ENCODE measurements at regions not wholly inside any gene's neighbourhood (a gene's known extent, or its start where the extent isn't known, plus 50 kb on each side); places are given as distances from the start of the nearest gene placed in this dataset.

GRCh38 chr5:57664700-57665099 is 182.1 kb upstream of the ACTBL2 start:
- DNase-seq = no peak
- Mint-ChIP-seq H3K27ac (ENCODE audit: unreplicated experiment) (no peak overlapping the region), H3K4me3 (ENCODE audit: low read depth, unreplicated experiment) (no peak overlapping the region), H3K27me3 (ENCODE audit: unreplicated experiment) (no peaks in the 10 kb centered on the region), H3K9me3 (ENCODE audit: low read depth, unreplicated experiment) (no peaks in the 10 kb centered on the region), H3K4me1 (ENCODE audit: low read depth, unreplicated experiment) (peaks cover 16% of the 10 kb centered on the region), H3K36me3 (ENCODE audit: insufficient read depth, unreplicated experiment) (no peaks in the 10 kb centered on the region)
- CTCF ChIA-PET = no interaction called here
- no TSS peak for BruUV-seq (replicated peaks)
- intact Hi-C loops (cut with micrococcal nuclease; ENCODE audit: unreplicated experiment) = no loop called here
- no peak for TF ChIP-seq CTCF (IDR thresholded peaks at IDR 0.05; ENCODE audit: unreplicated experiment)

- no TSS peak for BruUV-seq (replicated peaks)
- CTCF ChIA-PET = no interaction called here
- no peak overlapping the region for H3K27ac Mint-ChIP-seq (ENCODE audit: unreplicated experiment)
- H3K4me3 Mint-ChIP-seq (ENCODE audit: low read depth, unreplicated experiment) = no peak overlapping the region
- intact Hi-C loops (cut with micrococcal nuclease; ENCODE audit: unreplicated experiment) = no loop called here
- H3K9me3 Mint-ChIP-seq (ENCODE audit: low read depth, unreplicated experiment) = no peaks in the 10 kb centered on the region
- no peaks in the 10 kb centered on the region for H3K36me3 Mint-ChIP-seq (ENCODE audit: insufficient read depth, unreplicated experiment)
- peaks cover 16% of the 10 kb centered on the region for H3K4me1 Mint-ChIP-seq (ENCODE audit: low read depth, unreplicated experiment)
- no peak for DNase-seq
- no peak for TF ChIP-seq CTCF (IDR thresholded peaks at IDR 0.05; ENCODE audit: unreplicated experiment)
- H3K27me3 Mint-ChIP-seq (ENCODE audit: unreplicated experiment) = no peaks in the 10 kb centered on the region
These were observed 180.9 kb upstream of the ACTBL2 start for GRCh38 chr5:57663466-57663865.

- Mint-ChIP-seq H3K4me3 (ENCODE audit: low read depth, unreplicated experiment) (no peak overlapping the region), H3K4me1 (ENCODE audit: low read depth, unreplicated experiment) (peaks cover 13% of the 10 kb centered on the region), H3K27ac (ENCODE audit: unreplicated experiment) (no peak overlapping the region), H3K36me3 (ENCODE audit: insufficient read depth, unreplicated experiment) (no peaks in the 10 kb centered on the region), H3K27me3 (ENCODE audit: unreplicated experiment) (no peaks in the 10 kb centered on the region), H3K9me3 (ENCODE audit: low read depth, unreplicated experiment) (no peaks in the 10 kb centered on the region)
- no peak for TF ChIP-seq CTCF (IDR thresholded peaks at IDR 0.05; ENCODE audit: unreplicated experiment)
- no TSS peak for BruUV-seq (replicated peaks)
- intact Hi-C loops (cut with micrococcal nuclease; ENCODE audit: unreplicated experiment) = no loop called here
- no peak for DNase-seq
- CTCF ChIA-PET = no interaction called here
These were observed 180.4 kb upstream of the ACTBL2 start for GRCh38 chr5:57662991-57663390.

GRCh38 chr5:57659886-57660285 is 177.3 kb upstream of the ACTBL2 start:
- Mint-ChIP-seq H3K4me1 (ENCODE audit: low read depth, unreplicated experiment) (peaks cover 9% of the 10 kb centered on the region), H3K36me3 (ENCODE audit: insufficient read depth, unreplicated experiment) (no peaks in the 10 kb centered on the region), H3K27ac (ENCODE audit: unreplicated experiment) (no peak overlapping the region), H3K4me3 (ENCODE audit: low read depth, unreplicated experiment) (no peak overlapping the region), H3K27me3 (ENCODE audit: unreplicated experiment) (no peaks in the 10 kb centered on the region), H3K9me3 (ENCODE audit: low read depth, unreplicated experiment) (no peaks in the 10 kb centered on the region)
- no peak for DNase-seq
- CTCF ChIA-PET = interaction anchor here (1.4 kb wide), 1 partner anchor 10 kb away, joined by 3 read pairs; no protein-coding TSS in a partner anchor
- intact Hi-C loops (cut with micrococcal nuclease; ENCODE audit: unreplicated experiment) = no loop called here
- TF ChIP-seq CTCF (IDR thresholded peaks at IDR 0.05; ENCODE audit: unreplicated experiment) = no peak
- BruUV-seq (replicated peaks) = no TSS peak
